GM12891 (cell line): ENCODE measurements at regions not wholly inside any gene's neighbourhood (a gene's known extent, or its start where the extent isn't known, plus 50 kb on each side); places are given as distances from the start of the nearest gene placed in this dataset.

ENCODE experiments used
- POLR2A ChIP-seq: IDR thresholded peaks from 2 replicates; pipeline ENCODE4 v1.6.1; 2011; ENCODE audit warnings: low read depth, low read length, control low read depth
- POLR2AphosphoS5 ChIP-seq: IDR thresholded peaks from 2 replicates; pipeline ENCODE4 v1.6.1; 2011; ENCODE audit warnings: low read depth, low read length, control low read depth
- POU2F2 ChIP-seq: IDR thresholded peaks from 2 replicates; pipeline ENCODE4 v1.6.1; 2011; ENCODE audit warnings: low read depth, mild to moderate bottlenecking, control low read depth, low read length, moderate library complexity
- SPI1 ChIP-seq: IDR thresholded peaks from 2 replicates; pipeline ENCODE4 v1.6.1; 2011; ENCODE audit warnings: low read depth, low read length, control low read depth
- TAF1 ChIP-seq: IDR thresholded peaks from 2 replicates; pipeline ENCODE4 v1.6.1; 2011; ENCODE audit warnings: low read depth, low read length, control low read depth

DNA sequence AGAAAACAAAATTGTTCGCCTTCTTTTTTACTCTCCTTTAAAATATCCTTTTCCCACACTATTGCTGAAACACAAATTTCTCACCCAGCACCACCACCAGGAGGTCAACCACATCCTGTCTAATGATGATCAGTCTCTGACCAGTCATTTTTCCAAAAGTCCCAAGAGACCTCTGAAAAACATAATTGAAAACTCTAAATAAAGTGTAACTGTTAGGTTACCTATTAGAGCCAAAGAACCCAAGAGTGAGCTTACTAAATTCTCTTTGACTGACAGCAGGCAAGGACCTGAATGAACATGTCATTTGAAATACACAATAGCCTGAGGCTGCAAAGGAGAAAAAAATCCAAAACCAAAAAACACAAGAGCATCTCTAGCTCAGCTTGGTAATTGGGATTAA lies 735.4 kb downstream of the CBLN4 start:
- no peak for TF ChIP-seq POLR2AphosphoS5
- TF ChIP-seq POU2F2 = no peak
- TF ChIP-seq POLR2A = no peak
- TF ChIP-seq SPI1 = no peak
- no peak for TF ChIP-seq TAF1
